ENCODE measurements at regions not wholly inside any gene's neighbourhood (a gene's known extent, or its start where the extent isn't known, plus 50 kb on each side); places are given as distances from the start of the nearest gene placed in this dataset.

DNA sequence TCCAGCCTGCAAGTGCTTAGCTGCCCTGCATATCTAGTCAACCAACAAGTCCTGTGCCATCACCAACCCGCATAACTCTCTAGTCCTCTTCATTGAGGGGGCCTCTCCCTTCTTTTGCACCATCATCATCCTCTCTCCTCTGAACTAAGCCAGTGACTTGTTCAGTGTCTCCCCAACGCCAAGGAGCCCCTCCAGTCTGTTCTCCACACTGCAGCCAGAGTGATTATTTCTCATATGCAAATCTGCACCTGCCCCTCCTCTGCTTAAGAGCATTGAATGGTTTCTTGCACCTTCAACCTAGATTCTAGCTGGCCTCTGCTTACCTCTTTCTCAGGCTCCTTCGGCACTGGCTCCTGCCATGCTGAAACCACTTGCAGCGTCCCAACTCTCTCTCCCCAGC, 141.8 kb downstream of the FAM161A start:
- TF ChIP-seq EZH2phosphoT487 (IDR thresholded peaks at IDR 0.05; ENCODE audit: low read depth): no peak
- TF ChIP-seq, protein P1, sequence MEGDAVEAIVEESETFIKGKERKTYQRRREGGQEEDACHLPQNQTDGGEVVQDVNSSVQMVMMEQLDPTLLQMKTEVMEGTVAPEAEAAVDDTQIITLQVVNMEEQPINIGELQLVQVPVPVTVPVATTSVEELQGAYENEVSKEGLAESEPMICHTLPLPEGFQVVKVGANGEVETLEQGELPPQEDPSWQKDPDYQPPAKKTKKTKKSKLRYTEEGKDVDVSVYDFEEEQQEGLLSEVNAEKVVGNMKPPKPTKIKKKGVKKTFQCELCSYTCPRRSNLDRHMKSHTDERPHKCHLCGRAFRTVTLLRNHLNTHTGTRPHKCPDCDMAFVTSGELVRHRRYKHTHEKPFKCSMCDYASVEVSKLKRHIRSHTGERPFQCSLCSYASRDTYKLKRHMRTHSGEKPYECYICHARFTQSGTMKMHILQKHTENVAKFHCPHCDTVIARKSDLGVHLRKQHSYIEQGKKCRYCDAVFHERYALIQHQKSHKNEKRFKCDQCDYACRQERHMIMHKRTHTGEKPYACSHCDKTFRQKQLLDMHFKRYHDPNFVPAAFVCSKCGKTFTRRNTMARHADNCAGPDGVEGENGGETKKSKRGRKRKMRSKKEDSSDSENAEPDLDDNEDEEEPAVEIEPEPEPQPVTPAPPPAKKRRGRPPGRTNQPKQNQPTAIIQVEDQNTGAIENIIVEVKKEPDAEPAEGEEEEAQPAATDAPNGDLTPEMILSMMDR (IDR thresholded peaks at IDR 0.05; ENCODE audit: low read depth, low read length): no peak
- H3K9me3 ChIP-seq (ENCODE audit: insufficient read depth, low read length): no peaks in the 10 kb centered on the region; the same call in 1 of the 2 replicates
- no peak overlapping the region for H2AFZ ChIP-seq (ENCODE audit: low read depth, low read length)
- no peak overlapping the region for H3K9ac ChIP-seq (ENCODE audit: low read length)
- no peak overlapping the region for H3K27ac ChIP-seq (ENCODE audit: low read length)
- no peaks in the 10 kb centered on the region for H3K79me2 ChIP-seq (ENCODE audit: low read length)
- no peak overlapping the region for H3K4me2 ChIP-seq (ENCODE audit: low read length)
- peaks cover 25% of the 10 kb centered on the region for H3K4me1 ChIP-seq (ENCODE audit: low read length)
- H3K36me3 ChIP-seq (replicated peaks; ENCODE audit: low read depth, low read length): no peaks in the 10 kb centered on the region
- no peaks in the 10 kb centered on the region for H3K27me3 ChIP-seq (ENCODE audit: low read depth, low read length)
- no peaks in the 10 kb centered on the region for H4K20me1 ChIP-seq (ENCODE audit: insufficient read depth, low read length)
- no peak overlapping the region for H3K4me3 ChIP-seq (ENCODE audit: low read length)

DNA sequence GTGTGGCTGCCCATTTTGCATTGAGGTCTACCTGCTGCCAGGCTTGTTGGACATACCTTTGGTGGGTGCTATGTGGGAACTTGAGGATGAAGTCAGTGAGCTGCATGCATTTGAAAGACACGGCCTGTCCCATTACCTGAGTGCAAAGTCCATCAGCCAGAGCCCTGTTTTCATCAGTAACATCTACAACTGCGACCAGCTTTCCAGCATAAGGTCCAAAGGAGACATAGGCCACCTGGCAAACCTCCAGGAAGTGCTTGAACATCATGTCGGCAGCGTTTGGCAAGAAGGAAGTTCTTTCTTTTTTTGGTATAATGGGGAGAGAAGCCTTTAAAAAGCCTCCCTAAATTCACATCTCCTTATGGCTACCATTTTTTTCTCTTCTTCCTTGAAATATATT, 143.1 kb downstream of the FAM161A start:
- H3K36me3 ChIP-seq (replicated peaks; ENCODE audit: low read depth, low read length): no peaks in the 10 kb centered on the region
- no peaks in the 10 kb centered on the region for H3K27me3 ChIP-seq (ENCODE audit: low read depth, low read length)
- TF ChIP-seq, protein P1 (IDR thresholded peaks at IDR 0.05; ENCODE audit: low read depth, low read length): no peak
- TF ChIP-seq EZH2phosphoT487 (IDR thresholded peaks at IDR 0.05; ENCODE audit: low read depth): no peak
- H3K27ac ChIP-seq (ENCODE audit: low read length): no peak overlapping the region
- no peak overlapping the region for H3K4me2 ChIP-seq (ENCODE audit: low read length)
- H2AFZ ChIP-seq (ENCODE audit: low read depth, low read length): no peak overlapping the region
- peaks cover 39% of the 10 kb centered on the region for H3K4me1 ChIP-seq (ENCODE audit: low read length)
- no peaks in the 10 kb centered on the region for H4K20me1 ChIP-seq (ENCODE audit: insufficient read depth, low read length)
- H3K9ac ChIP-seq (ENCODE audit: low read length): no peak overlapping the region
- H3K4me3 ChIP-seq (ENCODE audit: low read length): no peak overlapping the region
- H3K79me2 ChIP-seq (ENCODE audit: low read length): no peaks in the 10 kb centered on the region
- H3K9me3 ChIP-seq (ENCODE audit: insufficient read depth, low read length): no peaks in the 10 kb centered on the region; the same call in 1 of the 2 replicates

DNA sequence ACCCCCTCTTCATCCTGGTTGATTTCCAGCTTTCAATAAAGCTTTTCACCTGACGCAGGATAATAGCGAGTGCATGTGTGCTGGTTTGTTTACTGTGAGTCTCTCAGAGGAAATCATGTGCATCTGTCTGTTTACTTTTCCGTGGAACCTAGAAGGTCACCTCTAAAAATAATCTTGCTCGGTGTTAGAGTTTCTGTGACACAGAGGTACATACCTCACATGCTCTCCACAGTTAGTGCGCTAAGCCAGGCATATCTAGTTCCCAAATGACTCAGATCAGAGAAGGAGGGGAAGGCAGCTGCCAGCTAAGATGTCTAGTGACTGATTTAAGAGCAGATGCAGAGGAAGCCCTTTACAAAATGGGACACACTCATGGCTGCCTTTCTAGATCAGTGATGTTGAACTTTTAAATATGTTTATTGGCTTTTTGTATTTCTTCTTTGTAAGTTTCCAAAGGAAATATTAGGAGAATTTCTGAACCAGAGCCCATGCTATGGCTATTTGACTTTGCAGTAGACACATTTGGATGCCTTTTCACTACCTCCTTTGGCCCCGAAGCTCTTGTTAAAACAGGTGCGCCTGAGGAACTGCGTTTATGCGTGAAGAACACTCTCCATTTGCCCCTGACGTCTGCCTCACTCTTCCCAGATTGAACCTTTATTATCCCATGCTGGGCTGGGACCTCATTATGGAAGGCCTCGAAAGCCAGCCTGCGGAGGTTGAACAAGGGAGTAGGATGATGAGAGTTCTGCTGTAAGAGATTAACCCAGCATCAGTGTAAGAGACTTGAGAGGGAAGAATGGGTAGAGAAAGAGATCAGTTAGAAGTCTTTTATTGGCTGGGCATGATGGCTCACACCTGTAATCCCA, 145.6 kb downstream of the FAM161A start:
- Histone ChIP-seq H3K27ac (ENCODE audit: low read length) (peak overlapping the region; percentile 87), H2AFZ (ENCODE audit: low read depth, low read length) (peak overlapping the region; percentile 37), H3K4me1 (ENCODE audit: low read length) (peaks cover 54% of the 10 kb centered on the region), H3K4me2 (ENCODE audit: low read length) (peak overlapping the region; percentile 77), H4K20me1 (ENCODE audit: insufficient read depth, low read length) (no peaks in the 10 kb centered on the region), H3K36me3 (replicated peaks; ENCODE audit: low read depth, low read length) (no peaks in the 10 kb centered on the region), H3K9me3 (ENCODE audit: insufficient read depth, low read length) (no peaks in the 10 kb centered on the region; the same call in 1 of the 2 replicates), H3K79me2 (ENCODE audit: low read length) (no peaks in the 10 kb centered on the region), H3K4me3 (ENCODE audit: low read length) (peak overlapping the region; percentile 71), H3K27me3 (ENCODE audit: low read depth, low read length) (peaks cover 8% of the 10 kb centered on the region; the same call in 1 of the 2 replicates), H3K9ac (ENCODE audit: low read length) (peak overlapping the region; percentile 34)
- TF ChIP-seq, protein P1 (IDR thresholded peaks at IDR 0.05; ENCODE audit: low read depth, low read length): no peak

DNA sequence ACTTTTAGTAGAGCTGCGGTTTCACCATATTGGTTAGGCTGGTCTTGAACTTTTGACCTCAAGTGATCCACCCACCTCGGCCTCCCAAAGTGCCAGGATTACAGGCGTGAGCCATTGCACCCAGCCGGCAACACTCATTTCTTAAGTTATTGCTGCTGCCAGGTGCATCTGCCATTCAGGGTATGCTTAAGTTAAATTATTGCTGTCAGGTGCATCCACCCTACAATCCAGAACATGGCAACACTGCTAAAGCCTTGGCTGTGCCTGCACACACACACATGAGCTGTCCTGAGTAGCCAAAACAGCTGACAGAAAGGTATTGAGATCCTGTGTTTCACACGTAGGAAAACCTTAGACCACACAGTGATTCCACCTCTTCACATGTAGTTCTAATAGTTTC, 148.2 kb downstream of the FAM161A start:
- H3K79me2 ChIP-seq (ENCODE audit: low read length): no peaks in the 10 kb centered on the region
- H3K4me3 ChIP-seq (ENCODE audit: low read length): no peak overlapping the region
- peak overlapping the region; percentile 41; the same call in 1 of the 2 replicates for H2AFZ ChIP-seq (ENCODE audit: low read depth, low read length)
- H4K20me1 ChIP-seq (ENCODE audit: insufficient read depth, low read length): no peaks in the 10 kb centered on the region
- peaks cover 8% of the 10 kb centered on the region; the same call in 1 of the 2 replicates for H3K27me3 ChIP-seq (ENCODE audit: low read depth, low read length)
- no peak overlapping the region for H3K27ac ChIP-seq (ENCODE audit: low read length)
- TF ChIP-seq EZH2phosphoT487 (IDR thresholded peaks at IDR 0.05; ENCODE audit: low read depth): no peak
- TF ChIP-seq, protein P1 (IDR thresholded peaks at IDR 0.05; ENCODE audit: low read depth, low read length): no peak
- H3K4me1 ChIP-seq (ENCODE audit: low read length): peaks cover 47% of the 10 kb centered on the region
- H3K9me3 ChIP-seq (ENCODE audit: insufficient read depth, low read length): no peaks in the 10 kb centered on the region
- no peaks in the 10 kb centered on the region for H3K36me3 ChIP-seq (replicated peaks; ENCODE audit: low read depth, low read length)
- peak overlapping the region; percentile 36 for H3K4me2 ChIP-seq (ENCODE audit: low read length)
- H3K9ac ChIP-seq (ENCODE audit: low read length): no peak overlapping the region
